Left ventricle myocardium superior (tissue), 1 donor: ENCODE measurements at regions not wholly inside any gene's neighbourhood (a gene's known extent, or its start where the extent isn't known, plus 50 kb on each side); places are given as distances from the start of the nearest gene placed in this dataset.
"Not testable (repeated sequence)": the region's sequence is repeated elsewhere in the genome, so short reads cannot be mapped to it uniquely, and the experiment has no call there.

Experiments
- ATAC-seq: fragments of 200-7000 bp; cut with Tn5 transposase; one replicate; pipeline ENCODE4 v1.9.1; 2020; ENCODE audit warnings: mild to moderate bottlenecking, moderate library complexity
- DNase-seq: peaks from one replicate; pipeline ENCODE4 v3.0.0-alpha.2; 2020
- intact Hi-C: fragments of 100-400 bp; cut with micrococcal nuclease; formaldehyde crosslinking; loops from one replicate; pipeline ENCODE4 v1.11.0; 2022
- donor health status: DM: no; HTN: yes; CAD: no; lungs with severe emphysema.

GRCh38 chr5:44756097-44756496 is 52.6 kb upstream of the MRPS30 start:
- intact Hi-C loops, DNase-seq: not testable (repeated sequence)

GRCh38 chr5:44747396-44747795 is 61.4 kb upstream of the MRPS30 start:
- intact Hi-C loops, result no loop called here
- ATAC-seq (no peak), DNase-seq (no peak)

More at GRCh38 chr5:44756097-44756496, 52.6 kb upstream of the MRPS30 start:
- ATAC-seq, result not testable (repeated sequence)

- intact Hi-C loops, result no loop called here
- no peak for DNase-seq
- no peak for ATAC-seq
These were observed 68.1 kb upstream of the MRPS30 start for GRCh38 chr5:44740660-44741059.

GRCh38 chr5:44729536-44729935 is 79.2 kb upstream of the MRPS30 start:
- no peak for ATAC-seq
- intact Hi-C loops, result no loop called here
- DNase-seq, result no peak

- no peak for DNase-seq
- no peak for ATAC-seq
- intact Hi-C loops, result no loop called here
These were observed 81.6 kb upstream of the MRPS30 start for GRCh38 chr5:44727100-44727499.

- intact Hi-C loops, result no loop called here
- ATAC-seq (no peak), DNase-seq (no peak)
These were observed 88.9 kb upstream of the MRPS30 start for GRCh38 chr5:44719856-44720255.

- intact Hi-C loops, result no loop called here
- DNase-seq, result no peak
- ATAC-seq, result no peak
These were observed 93.7 kb upstream of the MRPS30 start for GRCh38 chr5:44714871-44715561.

- intact Hi-C loops, result no loop called here
- DNase-seq, result no peak
- ATAC-seq, result no peak
These were observed 95.3 kb upstream of the MRPS30 start for GRCh38 chr5:44713446-44713845.

- no peak for ATAC-seq
- intact Hi-C loops, result no loop called here
- DNase-seq, result no peak
These were observed 96.8 kb upstream of the MRPS30 start for GRCh38 chr5:44711901-44712300.

- ATAC-seq (no peak), DNase-seq (no peak)
- intact Hi-C loops, result no loop called here
These were observed 100.1 kb upstream of the MRPS30 start for GRCh38 chr5:44708602-44709001.

- intact Hi-C loops, result no loop called here
- DNase-seq, result no peak
These were observed 101.0 kb upstream of the MRPS30 start for GRCh38 chr5:44707721-44708120.

GRCh38 chr5:44697025-44697424 is 111.7 kb upstream of the MRPS30 start:
- no peak for DNase-seq

More at GRCh38 chr5:44707721-44708120, 101.0 kb upstream of the MRPS30 start:
- no peak for ATAC-seq

GRCh38 chr5:44695259-44695658 is 113.5 kb upstream of the MRPS30 start:
- intact Hi-C loops, result no loop called here
- DNase-seq, result no peak

More at GRCh38 chr5:44697025-44697424, 111.7 kb upstream of the MRPS30 start:
- intact Hi-C loops, result no loop called here
- ATAC-seq, result no peak

GRCh38 chr5:44691802-44692201 is 116.9 kb upstream of the MRPS30 start:
- ATAC-seq, result no peak

More at GRCh38 chr5:44695259-44695658, 113.5 kb upstream of the MRPS30 start:
- no peak for ATAC-seq

GRCh38 chr5:44681906-44682305 is 126.8 kb upstream of the MRPS30 start:
- intact Hi-C loops, result no loop called here
- no peak for DNase-seq
- ATAC-seq, result no peak

More at GRCh38 chr5:44691802-44692201, 116.9 kb upstream of the MRPS30 start:
- intact Hi-C loops, result no loop called here
- no peak for DNase-seq

GRCh38 chr5:44679214-44679613 is 129.5 kb upstream of the MRPS30 start:
- ATAC-seq (no peak), DNase-seq (no peak)
- intact Hi-C loops, result no loop called here

- ATAC-seq, result no peak
- DNase-seq, result no peak
- intact Hi-C loops, result no loop called here
These were observed 133.5 kb upstream of the MRPS30 start for GRCh38 chr5:44675296-44675695.

- no peak for DNase-seq
- no peak for ATAC-seq
- intact Hi-C loops, result no loop called here
These were observed 134.3 kb upstream of the MRPS30 start for GRCh38 chr5:44674461-44674860.

GRCh38 chr5:44668471-44668870 is 140.3 kb upstream of the MRPS30 start:
- ATAC-seq, DNase-seq, intact Hi-C loops: not testable (repeated sequence)

GRCh38 chr5:44665101-44665701 is 143.5 kb upstream of the MRPS30 start:
- no peak for ATAC-seq

GRCh38 chr5:44664711-44665100 is 144.0 kb upstream of the MRPS30 start:
- DNase-seq (no peak), ATAC-seq (no peak)
- intact Hi-C loops, result no loop called here

More at GRCh38 chr5:44665101-44665701, 143.5 kb upstream of the MRPS30 start:
- intact Hi-C loops, result no loop called here
- no peak for DNase-seq
